GM18907 (cell line): ENCODE measurements at regions not wholly inside any gene's neighbourhood (a gene's known extent, or its start where the extent isn't known, plus 50 kb on each side); places are given as distances from the start of the nearest gene placed in this dataset.

Experiments used
- ATAC-seq: cut with Tn5 transposase; IDR thresholded peaks from one replicate; pipeline ENCODE4 v1.9.1; 2021; ENCODE audit warnings: mild to moderate bottlenecking, moderate library complexity; ENCODE audit not compliant: unreplicated experiment

DNA sequence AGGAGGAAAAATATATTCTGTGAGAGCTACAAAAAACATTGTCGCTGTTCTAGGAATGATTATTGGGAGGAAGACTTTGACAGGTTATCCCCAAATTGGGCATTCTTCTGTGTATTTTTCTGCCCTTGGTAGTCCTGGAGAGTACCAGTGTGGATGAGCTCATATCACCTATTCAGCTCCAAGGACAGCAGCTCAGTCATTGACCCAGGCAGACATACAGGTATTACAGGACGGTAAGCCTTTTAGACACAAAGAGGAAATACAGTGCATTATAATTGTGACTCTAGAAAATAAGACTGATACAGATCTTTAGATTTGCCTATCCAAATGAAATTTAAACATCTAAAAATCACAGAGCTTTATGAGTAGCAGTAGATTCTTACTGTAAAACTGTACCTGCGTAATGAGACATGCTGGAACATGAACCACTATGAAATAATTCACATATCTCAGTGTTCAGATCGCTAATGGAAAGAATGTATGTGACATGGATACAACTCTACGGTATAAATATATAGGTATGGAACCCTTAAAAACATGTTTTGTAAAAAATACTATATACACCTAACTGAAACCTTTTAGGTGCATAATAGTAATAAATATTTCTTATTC lies 56.0 kb downstream of the PLK2 start:
- ATAC-seq = no peak

DNA sequence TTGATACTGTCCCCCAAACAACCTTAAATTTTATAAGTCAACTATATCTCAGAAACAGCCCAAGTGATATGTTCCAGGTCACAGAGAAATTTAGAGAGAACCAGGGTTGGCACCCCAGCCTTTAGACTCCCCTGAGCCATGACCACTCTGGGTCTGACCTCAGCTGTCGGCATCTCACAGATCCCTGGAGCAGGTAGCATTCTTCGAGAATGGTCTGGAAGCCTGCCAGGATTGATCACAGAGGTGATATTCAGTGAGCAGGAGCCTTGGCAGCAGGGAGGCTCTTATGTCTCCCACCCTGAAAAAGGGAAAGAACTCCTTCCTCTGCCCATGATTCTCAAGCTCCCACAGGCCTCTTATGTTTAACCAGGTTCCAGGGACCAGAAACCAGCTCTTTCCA lies 58.2 kb downstream of the PLK2 start:
- no peak for ATAC-seq

DNA sequence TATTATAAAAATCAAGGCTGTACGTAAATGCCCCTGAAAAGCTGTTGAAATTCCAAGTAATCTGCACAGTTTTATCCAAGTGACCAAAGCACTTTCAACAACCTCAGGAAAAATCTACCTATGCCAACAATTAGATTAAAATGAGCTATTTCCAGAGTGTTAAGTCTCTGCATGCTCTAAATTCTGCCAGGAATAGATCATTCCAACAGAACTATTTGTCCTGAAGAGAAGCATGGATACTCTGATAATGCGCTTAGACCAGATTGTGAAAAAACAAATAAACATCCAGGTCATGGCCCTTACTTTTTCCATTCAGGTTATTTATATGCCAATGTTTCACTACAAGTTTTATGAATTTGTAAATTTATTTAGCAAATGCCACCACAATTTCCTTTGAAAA lies 59.1 kb downstream of the PLK2 start:
- no peak for ATAC-seq

DNA sequence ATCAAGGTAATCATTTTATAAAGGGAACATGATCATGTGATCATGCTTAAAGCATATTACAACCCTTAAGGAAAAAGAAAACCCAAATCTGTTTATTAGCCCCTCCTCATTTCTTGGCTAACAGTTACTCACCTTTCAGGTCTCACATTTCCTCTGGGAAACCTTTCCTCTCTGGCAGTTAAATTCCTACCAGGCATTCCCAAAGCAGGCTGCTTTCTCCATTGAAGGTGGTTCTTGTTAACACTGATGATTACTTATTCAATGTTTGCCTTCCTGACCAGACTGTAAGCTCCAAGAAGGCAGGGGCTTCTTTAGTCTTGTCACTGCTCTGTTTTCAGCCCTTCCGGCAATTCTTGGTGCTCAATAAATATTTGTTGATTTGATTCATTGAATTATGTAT lies 59.9 kb downstream of the PLK2 start:
- no peak for ATAC-seq

DNA sequence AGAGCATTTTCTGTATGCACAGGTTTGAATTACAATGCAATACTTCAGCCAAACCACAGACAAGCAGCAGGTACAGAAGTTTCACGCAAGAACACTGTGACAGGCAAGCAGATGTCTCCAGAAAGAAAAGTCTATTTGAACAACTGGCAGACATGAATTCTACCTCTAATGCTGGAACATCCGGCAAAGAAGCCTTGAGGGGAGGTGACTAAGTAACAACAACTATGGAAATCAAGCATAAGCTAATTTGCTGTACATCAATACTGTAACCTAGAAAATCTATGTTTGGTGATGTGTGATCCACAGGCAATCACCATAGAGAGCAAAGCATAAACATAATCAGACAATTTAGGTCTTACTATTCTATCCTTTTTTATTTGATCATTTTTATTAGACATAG lies 65.5 kb downstream of the PLK2 start:
- ATAC-seq = no peak

DNA sequence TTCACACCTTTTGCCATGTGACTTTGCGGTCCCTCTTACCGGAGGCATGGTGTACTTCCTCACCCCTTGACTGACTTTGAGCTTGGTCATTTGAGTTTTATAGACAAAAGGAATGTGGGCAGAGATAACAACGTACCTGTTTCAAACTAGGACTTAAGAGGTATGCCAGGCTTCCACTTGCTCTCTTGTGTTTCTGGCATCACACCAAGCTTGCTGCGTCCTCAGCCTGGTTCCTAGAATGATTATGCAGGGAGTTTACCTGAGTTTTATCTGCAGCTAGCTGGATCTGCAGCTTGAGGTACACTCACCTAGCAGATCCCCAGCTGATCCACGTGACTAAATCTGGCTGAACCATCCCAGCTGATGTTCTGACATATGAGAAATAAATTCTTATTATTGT lies 66.2 kb downstream of the PLK2 start:
- no peak for ATAC-seq

DNA sequence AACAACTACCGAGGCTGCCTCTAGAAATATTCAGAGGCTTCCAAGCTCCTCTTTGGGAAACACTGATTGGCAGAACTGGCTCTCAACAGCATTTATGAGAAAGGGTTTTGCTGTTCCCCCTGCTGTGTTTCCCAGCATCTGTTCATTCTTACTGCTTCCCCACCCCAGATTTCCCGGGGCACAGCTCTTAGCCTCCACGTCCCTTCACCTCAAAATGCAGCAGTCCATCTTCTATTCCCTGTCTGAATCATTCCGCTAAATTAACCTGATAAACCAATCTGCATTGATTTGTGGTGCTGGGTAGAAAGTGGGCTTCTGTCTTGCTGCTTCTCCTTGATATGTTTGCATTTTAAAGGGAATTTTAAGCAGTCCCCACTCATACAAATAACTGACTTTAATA lies 67.4 kb downstream of the PLK2 start:
- ATAC-seq = no peak

DNA sequence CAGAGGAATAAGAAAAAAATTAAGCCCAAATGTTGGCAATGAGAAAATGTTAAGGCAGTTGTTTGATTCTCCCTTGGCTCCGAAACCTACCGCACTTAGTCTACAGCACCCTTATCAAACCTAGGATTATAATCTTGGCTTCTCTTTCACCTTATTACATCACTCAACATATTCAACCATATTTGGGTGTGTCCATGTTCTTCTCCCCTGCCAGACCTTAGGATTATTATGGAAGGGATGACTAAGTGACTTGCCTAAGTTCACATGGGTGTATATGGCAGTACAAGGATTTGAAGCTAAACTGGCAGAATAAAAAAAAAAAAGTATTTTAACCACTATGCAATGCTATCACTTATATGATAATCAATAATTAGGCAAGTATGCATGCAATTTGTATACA lies 76.4 kb downstream of the PLK2 start:
- ATAC-seq = no peak

DNA sequence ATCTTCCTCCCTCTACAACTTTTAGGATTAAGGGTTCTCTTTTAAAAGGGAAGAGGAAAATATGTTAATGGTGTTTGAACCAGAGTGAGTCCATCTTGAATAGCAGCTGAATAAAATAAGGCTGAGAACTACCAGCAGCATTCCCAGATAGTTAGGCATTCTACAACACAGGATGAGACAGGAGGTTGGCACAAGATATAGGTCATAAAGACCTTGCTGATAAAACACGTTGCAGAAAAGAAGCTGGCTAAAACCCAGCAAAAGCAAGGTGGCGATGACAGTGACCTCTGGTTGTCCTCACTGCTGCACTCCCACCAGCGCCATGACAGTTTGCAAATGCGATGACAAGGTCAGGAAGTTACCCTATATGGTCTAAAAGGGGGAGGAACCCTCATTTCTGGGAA lies 77.8 kb downstream of the PLK2 start:
- ATAC-seq = no peak

DNA sequence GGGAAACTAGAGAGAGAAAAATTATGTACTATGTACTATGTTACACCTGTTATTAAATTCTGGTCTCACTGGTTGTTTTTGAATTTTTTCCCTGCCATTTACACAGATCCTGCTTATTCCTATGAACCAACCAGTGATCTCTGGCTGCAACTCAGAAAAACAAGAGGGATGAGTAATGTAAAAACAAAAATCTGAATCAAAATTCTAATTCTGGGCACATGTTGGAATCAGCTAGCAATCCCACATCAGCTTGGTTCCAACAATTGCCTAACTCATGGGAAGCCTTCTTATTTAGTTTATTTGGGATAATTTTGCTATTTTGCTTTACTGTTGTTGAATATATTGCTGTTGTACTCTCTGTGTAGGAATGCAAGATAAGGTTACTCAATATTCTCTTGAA lies 78.3 kb downstream of the PLK2 start:
- ATAC-seq = no peak

DNA sequence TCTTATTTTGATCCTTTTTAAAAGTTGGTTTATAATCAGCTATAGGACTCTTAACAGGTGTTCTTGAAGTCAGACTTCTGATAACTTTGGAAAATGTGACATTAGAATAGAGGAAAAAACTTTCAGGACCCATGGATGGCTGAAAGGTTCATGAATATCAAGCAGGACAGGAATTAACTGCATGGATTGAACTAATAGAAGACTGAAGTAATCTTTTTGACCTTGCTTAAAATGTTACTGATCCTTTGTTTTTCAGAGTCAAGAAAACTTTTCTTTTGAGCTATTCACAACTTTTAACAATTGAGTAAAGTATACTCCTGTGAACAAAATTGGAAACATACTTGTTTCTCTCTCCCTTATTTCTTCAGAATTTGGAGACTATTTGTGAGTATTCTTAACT lies 79.2 kb downstream of the PLK2 start:
- ATAC-seq = no peak

DNA sequence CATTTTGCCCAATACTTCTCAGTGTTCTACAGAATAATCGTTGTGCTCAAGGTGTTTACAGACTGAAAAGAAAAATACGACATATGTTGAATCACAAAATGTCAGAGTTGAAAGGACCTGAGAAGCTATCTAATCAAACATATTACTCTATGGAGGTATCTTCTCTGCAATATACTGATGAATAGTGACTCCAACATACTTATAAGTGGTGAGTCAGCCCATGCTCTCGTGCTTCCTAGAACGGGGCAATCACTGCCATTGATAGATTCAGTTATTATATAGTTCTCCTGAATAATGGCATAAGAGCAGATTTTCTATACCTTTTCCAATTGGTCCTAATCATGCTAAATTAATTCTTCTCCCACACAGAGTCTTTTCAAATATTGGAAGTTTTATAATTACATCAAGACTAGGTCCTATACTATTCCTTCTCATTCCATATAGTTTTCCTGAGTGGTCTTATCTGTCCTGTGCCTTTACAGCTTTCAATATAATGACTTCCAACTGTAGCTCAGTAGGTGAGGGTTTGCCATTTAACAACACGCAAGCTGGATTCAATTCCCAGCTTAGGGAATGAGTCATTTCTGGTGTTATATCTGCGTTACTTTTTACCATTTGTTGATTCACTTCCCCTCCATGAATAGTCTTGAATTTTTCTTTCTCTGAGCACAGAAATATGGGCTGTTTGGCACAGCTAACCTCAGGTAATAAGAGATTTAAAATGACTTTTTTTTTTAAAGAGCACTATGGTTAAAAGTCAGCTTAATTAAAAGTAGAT lies 81.1 kb downstream of the PLK2 start:
- no peak for ATAC-seq

DNA sequence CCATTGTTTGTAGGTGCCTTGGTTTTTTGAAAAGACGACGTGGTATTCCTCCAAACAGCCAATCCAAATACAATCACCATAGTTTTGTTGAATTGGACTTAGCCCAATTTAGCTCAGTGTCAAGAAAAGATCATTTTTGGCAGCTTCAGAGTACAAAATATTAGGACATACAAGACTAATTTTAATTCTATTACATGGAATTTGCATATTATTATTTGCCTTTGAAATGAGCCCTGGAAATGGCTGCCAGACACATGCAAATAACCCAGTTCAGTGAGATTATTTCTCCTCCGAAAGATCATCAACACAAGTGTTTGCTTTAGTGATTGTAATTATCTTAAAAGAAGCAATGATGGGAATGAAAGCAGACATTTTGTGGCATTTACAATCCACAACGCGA lies 89.3 kb downstream of the PLK2 start:
- no peak for ATAC-seq

DNA sequence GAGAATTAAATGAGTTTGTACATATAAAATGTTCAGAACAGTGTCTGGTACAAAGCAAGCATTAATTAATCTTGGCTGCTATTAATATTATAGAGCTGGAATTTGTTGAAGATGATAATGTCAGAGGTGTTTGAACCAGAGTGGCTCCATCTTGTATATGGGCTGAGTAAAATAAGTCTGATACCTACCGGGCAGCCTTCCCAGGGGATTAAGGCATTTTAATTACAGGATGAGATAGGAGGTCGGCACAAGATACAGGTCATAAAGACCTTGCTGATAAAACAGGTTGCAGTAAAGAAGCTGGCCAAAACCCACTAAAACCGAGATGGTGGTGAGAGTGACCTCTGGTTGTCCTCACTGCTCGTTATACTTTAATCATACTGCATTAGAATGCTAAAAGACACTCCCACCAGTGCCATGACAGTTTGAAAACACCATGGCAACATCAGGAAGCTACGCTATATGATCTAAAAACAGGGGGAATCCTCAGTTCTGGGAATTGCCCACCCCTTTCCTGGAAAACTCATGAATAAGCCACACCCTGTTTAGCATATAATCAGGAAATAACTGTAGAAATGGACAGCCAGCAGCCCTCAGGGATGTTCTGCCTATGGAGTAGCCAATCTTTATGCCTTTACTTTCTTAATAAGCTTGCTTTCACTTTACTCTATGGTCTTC lies 90.2 kb downstream of the PLK2 start:
- no peak for ATAC-seq

DNA sequence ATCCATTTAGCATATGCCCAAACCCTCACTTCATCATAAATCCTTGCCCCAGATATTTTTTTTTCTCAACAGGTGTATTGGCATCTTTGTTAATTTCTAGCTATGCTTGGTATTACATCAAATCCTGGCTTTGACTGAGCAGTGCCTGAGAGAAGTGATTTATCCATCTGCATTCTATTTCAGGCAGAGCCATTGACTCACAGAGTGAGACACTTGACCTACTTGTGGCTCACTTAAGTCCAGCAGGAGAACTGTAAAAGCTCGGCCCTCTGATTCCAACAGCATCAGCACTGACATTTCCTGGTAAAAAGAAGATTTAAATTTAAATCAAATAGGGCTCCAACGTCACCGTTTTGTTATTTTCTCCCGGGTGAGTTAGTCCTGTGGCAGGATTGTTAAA lies 93.4 kb downstream of the PLK2 start:
- ATAC-seq = no peak

DNA sequence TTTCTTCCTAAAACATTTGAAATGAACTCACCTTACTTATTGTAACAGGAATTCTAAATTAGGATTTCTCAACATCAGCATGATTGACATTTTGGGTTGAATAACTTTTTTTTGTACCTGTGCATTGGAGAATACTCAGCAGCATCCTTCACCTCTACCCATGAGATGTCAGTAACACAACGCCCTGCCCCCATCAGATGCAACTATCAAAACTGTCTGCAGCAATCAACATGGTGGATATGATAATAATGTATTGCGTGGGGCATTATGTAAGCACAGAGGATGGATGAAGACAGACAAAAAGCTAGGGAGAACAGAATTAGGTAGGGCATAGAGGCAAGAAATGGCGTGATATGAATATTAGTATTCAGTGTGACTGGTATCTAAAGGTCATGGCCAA lies 94.1 kb downstream of the PLK2 start:
- no peak for ATAC-seq

DNA sequence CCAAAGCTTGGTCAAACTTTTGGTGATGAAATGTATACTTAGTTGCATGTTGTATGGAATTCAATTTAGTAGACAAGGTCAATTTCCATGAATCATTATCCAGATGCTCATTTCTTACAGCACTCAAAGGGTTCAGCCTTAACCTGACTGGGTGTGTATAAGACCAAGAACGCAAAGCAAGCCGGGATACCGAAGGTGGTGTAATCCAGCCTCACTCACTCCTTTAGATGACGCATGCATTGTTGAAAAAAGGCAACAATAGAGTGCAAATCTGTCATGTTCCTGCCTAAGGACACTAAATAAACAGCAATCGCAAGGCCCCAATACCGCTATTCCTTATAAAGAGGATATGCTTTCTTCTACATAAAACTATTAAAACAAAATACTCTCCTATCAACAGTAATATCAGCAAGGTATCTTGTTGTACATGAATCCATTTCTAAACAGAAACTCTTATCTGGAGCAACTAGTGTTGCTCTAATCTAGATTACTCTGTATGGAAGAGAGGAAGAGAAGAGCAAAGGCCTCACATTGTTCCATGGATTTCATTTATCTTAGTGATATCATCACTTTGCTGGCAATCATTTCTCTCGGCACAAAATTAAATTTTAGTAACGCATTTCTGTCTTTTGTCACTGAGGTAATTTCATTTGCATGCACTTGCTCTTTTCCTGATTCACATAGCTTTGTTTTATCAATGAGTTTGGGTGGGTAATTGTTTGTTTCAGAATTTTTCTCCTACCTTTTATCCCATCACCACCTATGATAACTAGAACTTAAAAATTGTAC lies 96.2 kb downstream of the PLK2 start:
- no peak for ATAC-seq

DNA sequence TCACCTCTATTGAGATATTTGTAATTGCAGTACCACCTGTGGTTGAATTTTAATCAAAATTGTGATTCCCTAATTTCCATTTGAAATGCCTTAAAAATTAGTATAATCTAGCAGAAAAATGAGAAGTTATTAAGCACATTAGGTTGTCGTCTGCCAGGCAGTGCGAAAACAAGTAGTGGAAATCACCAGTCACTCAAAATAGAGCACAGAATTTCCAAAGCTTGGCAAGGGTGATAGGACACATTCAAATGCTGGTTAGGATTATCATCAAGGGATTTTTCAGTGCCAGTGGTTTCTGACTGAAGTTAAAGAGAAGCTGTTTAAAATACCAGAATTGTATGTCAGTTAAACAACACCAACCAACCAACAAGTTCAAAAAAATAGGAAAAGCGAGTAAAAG lies 97.8 kb downstream of the PLK2 start:
- no peak for ATAC-seq

DNA sequence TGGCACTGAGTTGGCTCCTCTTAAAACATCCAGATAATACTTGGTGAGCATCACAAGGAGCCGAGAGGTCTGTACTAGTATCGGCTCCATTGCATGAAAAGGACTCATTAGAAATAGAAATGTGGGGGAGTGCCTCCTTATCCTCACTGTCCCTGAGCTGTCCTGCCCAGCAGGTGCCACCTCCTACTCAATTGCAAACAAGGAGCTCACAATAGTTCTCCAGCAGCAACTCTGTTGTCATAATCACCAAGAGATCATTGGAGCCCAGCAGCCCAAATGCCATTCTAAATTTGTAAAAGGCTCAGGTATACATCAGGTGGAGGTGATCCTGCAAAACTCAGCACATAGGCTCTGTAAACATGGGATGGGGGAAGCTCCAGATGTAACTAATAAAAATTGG lies 99.1 kb downstream of the PLK2 start:
- ATAC-seq = no peak

DNA sequence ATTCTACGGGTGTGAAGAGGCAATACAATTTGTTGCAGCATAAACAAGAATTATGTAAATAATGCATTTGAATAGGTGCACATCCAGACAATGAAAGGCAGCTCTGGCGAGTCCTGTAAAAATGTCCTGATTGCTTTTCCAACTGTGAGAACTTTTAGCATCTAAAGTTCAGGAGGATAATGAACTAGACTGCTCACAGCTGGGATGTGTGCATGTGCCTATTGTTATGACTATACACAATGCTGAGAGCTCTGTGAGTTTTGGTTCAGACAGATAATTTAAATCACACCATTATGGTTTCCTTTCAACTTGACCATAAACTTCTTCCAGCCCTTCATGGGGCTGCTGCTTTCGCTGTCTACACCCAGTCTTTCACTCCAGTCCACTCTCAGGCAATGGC lies 99.9 kb downstream of the PLK2 start:
- no peak for ATAC-seq

DNA sequence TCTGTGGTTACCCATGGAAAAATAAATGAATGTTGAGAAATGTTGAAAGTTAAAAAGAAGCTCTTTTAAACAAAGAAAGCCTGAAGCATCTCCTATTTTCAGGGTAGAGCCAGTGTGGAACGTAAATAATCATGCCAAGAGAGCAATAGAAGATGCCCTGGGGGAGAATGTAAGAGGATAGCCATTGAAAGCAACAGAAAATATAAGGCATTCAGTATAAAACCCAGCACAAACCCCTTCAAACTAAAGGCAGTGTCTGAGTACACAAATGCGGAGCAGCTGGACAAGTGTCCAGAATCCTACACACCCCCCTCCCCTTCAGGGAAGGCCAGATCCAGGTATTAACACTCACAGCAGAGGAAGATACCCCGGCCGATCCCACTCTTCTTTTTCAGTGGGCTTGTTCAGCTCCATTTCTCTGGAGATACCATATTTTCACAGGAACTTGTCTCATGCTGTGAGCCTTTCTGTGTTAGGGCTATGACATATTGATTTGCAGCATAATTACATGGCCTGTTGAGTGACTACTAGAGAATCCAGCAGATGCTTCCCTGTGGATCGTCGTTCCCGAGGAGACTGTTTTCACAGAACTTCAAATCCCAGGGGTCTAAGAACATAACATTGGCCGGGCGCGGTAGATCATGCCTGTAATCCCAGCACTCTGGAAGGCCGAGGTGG lies 101.2 kb downstream of the PLK2 start:
- no peak for ATAC-seq
